ENCODE measurements at regions not wholly inside any gene's neighbourhood (a gene's known extent, or its start where the extent isn't known, plus 50 kb on each side); places are given as distances from the start of the nearest gene placed in this dataset.

DNA sequence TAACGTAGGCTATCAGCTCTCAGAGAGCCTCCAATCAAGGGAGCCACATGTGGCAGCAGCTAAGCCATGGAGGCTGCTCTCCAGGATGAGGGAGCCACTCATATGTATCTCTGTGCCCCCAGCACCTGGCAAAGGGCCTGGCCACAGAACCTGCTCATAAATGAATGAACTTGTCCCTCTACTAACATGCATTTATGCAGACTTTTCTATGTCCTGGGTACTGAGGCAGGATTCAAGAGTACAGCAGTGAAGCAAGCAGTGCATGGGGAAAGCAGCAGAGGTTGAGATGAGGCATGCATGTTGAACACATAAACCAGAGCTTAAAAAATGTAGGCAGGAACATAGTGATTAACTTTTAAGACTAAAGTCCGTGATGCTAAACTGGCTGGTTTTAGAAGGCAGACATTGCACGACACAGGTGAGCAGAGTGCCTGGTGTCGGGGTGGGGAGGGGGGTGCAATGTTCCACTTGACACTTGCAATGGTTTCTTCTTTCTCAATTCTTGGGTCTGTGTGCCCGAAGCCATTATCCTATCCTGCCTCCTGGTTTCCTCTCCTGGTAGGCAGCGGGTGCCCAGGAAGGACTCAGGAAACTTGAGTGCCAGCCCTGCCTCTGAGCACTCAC is 142.8 kb upstream of the ALDH1B1 start:
- peaks cover 8% of the 10 kb centered on the region for H3K4me1 ChIP-seq (ENCODE audit: low read depth, poor library complexity, severe bottlenecking)
- TF ChIP-seq, protein P1, sequence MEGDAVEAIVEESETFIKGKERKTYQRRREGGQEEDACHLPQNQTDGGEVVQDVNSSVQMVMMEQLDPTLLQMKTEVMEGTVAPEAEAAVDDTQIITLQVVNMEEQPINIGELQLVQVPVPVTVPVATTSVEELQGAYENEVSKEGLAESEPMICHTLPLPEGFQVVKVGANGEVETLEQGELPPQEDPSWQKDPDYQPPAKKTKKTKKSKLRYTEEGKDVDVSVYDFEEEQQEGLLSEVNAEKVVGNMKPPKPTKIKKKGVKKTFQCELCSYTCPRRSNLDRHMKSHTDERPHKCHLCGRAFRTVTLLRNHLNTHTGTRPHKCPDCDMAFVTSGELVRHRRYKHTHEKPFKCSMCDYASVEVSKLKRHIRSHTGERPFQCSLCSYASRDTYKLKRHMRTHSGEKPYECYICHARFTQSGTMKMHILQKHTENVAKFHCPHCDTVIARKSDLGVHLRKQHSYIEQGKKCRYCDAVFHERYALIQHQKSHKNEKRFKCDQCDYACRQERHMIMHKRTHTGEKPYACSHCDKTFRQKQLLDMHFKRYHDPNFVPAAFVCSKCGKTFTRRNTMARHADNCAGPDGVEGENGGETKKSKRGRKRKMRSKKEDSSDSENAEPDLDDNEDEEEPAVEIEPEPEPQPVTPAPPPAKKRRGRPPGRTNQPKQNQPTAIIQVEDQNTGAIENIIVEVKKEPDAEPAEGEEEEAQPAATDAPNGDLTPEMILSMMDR (conservative IDR thresholded peaks at IDR 0.05; ENCODE audit: low read depth, low read length) = no peak
- H3K27me3 ChIP-seq (ENCODE audit: insufficient read depth, low read depth) = no peaks in the 10 kb centered on the region
- H3K36me3 ChIP-seq (ENCODE audit: insufficient read depth) = no peaks in the 10 kb centered on the region
- no peak overlapping the region for H3K4me3 ChIP-seq (IDR thresholded peaks at IDR 0.05; ENCODE audit: insufficient read depth, low read depth, low read length)
- no peak overlapping the region for H3K27ac ChIP-seq
- H3K4me2 ChIP-seq = no peak overlapping the region
- H4K20me1 ChIP-seq (ENCODE audit: insufficient read depth) = no peaks in the 10 kb centered on the region
- H3K9ac ChIP-seq = no peak overlapping the region
- H3K79me2 ChIP-seq (ENCODE audit: insufficient read depth, low read depth) = no peaks in the 10 kb centered on the region
- H2AFZ ChIP-seq (ENCODE audit: low read depth) = no peak overlapping the region

DNA sequence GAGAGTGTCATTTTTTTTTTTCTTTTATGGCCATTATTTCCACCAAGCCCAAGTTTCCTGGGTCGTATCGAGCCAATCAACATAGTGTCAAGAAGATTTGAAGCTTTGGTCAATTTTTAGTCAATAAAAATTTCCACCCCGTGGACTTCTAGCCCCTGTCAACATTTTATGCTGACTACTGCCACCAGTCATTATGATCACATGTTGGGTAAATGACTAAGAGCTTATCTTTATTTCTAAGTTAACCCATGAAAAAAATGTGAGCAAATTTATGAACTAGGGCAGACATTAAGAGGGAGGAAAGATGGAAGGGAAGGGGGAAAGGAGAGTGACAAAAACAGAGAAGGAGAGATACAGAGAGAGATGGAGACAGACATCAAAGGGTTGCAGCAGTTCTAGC is 143.5 kb upstream of the ALDH1B1 start:
- H3K27ac ChIP-seq = no peak overlapping the region
- TF ChIP-seq, protein P1 (conservative IDR thresholded peaks at IDR 0.05; ENCODE audit: low read depth, low read length) = no peak
- no peak overlapping the region for H3K4me3 ChIP-seq (IDR thresholded peaks at IDR 0.05; ENCODE audit: insufficient read depth, low read depth, low read length)
- H3K4me1 ChIP-seq (ENCODE audit: low read depth, poor library complexity, severe bottlenecking) = peaks cover 14% of the 10 kb centered on the region
- H3K79me2 ChIP-seq (ENCODE audit: insufficient read depth, low read depth) = no peaks in the 10 kb centered on the region
- no peaks in the 10 kb centered on the region for H4K20me1 ChIP-seq (ENCODE audit: insufficient read depth)
- no peak overlapping the region for H3K4me2 ChIP-seq
- no peak overlapping the region for H2AFZ ChIP-seq (ENCODE audit: low read depth)
- no peak overlapping the region for H3K9ac ChIP-seq
- H3K27me3 ChIP-seq (ENCODE audit: insufficient read depth, low read depth) = no peaks in the 10 kb centered on the region
- no peaks in the 10 kb centered on the region for H3K36me3 ChIP-seq (ENCODE audit: insufficient read depth)

DNA sequence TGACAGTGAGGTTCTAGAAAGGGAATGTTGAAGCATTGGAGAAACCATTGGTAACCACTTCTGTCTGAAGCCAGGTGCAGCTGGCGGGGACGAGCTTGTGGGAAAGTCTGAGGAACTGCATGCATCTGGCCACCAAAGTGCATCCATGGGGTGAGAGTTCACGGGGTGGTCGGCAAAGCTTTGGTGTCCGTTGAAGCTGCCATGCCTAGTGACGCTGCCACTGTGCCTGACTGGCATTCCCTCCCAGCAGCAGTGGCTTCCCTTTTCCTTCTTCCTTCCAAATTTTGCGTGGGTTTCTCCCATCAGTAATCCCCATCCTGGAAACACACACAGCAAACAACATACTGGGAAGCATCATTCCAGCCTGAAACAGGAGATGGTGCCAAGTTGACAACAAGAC is 145.7 kb upstream of the ALDH1B1 start:
- Histone ChIP-seq H3K4me1 (ENCODE audit: low read depth, poor library complexity, severe bottlenecking) (peaks cover 20% of the 10 kb centered on the region), H3K4me2 (no peak overlapping the region), H2AFZ (ENCODE audit: low read depth) (no peak overlapping the region), H3K36me3 (ENCODE audit: insufficient read depth) (no peaks in the 10 kb centered on the region), H3K27ac (no peak overlapping the region), H3K9ac (no peak overlapping the region), H3K4me3 (IDR thresholded peaks at IDR 0.05; ENCODE audit: insufficient read depth, low read depth, low read length) (no peak overlapping the region), H3K27me3 (ENCODE audit: insufficient read depth, low read depth) (no peaks in the 10 kb centered on the region), H4K20me1 (ENCODE audit: insufficient read depth) (no peaks in the 10 kb centered on the region), H3K79me2 (ENCODE audit: insufficient read depth, low read depth) (no peaks in the 10 kb centered on the region)
- TF ChIP-seq, protein P1 (conservative IDR thresholded peaks at IDR 0.05; ENCODE audit: low read depth, low read length) = no peak

DNA sequence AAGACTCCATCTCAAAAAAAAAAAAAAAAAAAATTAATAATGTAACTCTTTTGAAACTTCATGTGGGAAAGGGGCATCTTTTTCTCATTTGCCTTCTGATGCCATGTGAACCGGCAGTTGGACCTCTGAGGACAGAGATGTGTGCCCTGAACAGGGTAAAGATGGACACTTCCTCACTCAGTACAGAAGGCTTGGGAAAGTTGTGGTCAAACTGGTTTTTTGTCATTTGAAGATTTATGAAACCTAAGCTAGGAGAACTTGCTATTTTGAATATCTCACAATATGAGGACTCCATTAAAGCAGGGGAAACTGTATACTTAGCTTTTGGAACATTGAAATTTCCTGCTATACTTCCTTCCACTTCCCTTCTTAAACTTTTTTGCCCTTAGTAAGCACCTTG is 147.5 kb upstream of the ALDH1B1 start:
- no peak overlapping the region for H3K27ac ChIP-seq
- H2AFZ ChIP-seq (ENCODE audit: low read depth) = no peak overlapping the region
- no peaks in the 10 kb centered on the region for H3K27me3 ChIP-seq (ENCODE audit: insufficient read depth, low read depth)
- TF ChIP-seq, protein P1 (conservative IDR thresholded peaks at IDR 0.05; ENCODE audit: low read depth, low read length) = no peak
- H4K20me1 ChIP-seq (ENCODE audit: insufficient read depth) = no peaks in the 10 kb centered on the region
- H3K9ac ChIP-seq = no peak overlapping the region
- peaks cover 29% of the 10 kb centered on the region for H3K4me1 ChIP-seq (ENCODE audit: low read depth, poor library complexity, severe bottlenecking)
- 0 out of 2 replicates have a peak overlapping the region, but pooled peaks have one; percentile 9 for H3K4me2 ChIP-seq
- no peak overlapping the region for H3K4me3 ChIP-seq (IDR thresholded peaks at IDR 0.05; ENCODE audit: insufficient read depth, low read depth, low read length)
- no peaks in the 10 kb centered on the region for H3K79me2 ChIP-seq (ENCODE audit: insufficient read depth, low read depth)
- H3K36me3 ChIP-seq (ENCODE audit: insufficient read depth) = no peaks in the 10 kb centered on the region
